ENCODE measurements at regions not wholly inside any gene's neighbourhood (a gene's known extent, or its start where the extent isn't known, plus 50 kb on each side); places are given as distances from the start of the nearest gene placed in this dataset.

GRCh38 chr4:23741681-23742191, 148.1 kb downstream of the PPARGC1A start:
- H3K27me3 ChIP-seq (ENCODE audit: control insufficient read depth in 4 of 4, insufficient read depth in 4 of 4, low read length in 3 of 4): no peaks in the 10 kb centered on the region
- H3K9me3 ChIP-seq (ENCODE audit: control insufficient read depth in 4 of 4, low read length in 3 of 4): peaks cover 0 to 8% (median 5%) of the 10 kb centered on the region in 4 donors
- H3K36me3 ChIP-seq (ENCODE audit: control insufficient read depth in 4 of 4, insufficient read depth in 3 of 4, low read depth in 1 of 4, low read length in 3 of 4): no peaks in the 10 kb centered on the region
- H3K27ac ChIP-seq (ENCODE audit: low read depth in 1 of 2, low read length in 2 of 2): no peak overlapping the region
- no peak for DNase-seq (ENCODE audit: low spot score)
- no peaks in the 10 kb centered on the region for H3K4me1 ChIP-seq (ENCODE audit: control insufficient read depth in 4 of 4, insufficient read depth in 4 of 4, low read length in 3 of 4)
- no peak overlapping the region for H3K4me3 ChIP-seq (ENCODE audit: low read depth in 1 of 3, low read length in 3 of 3)
- TF ChIP-seq TAF1 (conservative IDR thresholded peaks at IDR 0.05) (no peak), ZBTB33 (IDR thresholded peaks at IDR 0.05) (no peak), JUND (IDR thresholded peaks at IDR 0.05) (no peak), EGR1 (IDR thresholded peaks at IDR 0.05; ENCODE audit: low read depth in 2 of 2) (no peak), GABPA (IDR thresholded peaks at IDR 0.05 in 1 of 2, conservative IDR thresholded peaks at IDR 0.05 in 1 of 2) (no peak), HNF4G (IDR thresholded peaks at IDR 0.05) (no peak), SP1 (IDR thresholded peaks at IDR 0.05) (no peak), HNF4A (conservative IDR thresholded peaks at IDR 0.05) (no peak)
- H3K9ac ChIP-seq (ENCODE audit: low read depth in 1 of 2, low read length in 2 of 2): no peak overlapping the region

DNA sequence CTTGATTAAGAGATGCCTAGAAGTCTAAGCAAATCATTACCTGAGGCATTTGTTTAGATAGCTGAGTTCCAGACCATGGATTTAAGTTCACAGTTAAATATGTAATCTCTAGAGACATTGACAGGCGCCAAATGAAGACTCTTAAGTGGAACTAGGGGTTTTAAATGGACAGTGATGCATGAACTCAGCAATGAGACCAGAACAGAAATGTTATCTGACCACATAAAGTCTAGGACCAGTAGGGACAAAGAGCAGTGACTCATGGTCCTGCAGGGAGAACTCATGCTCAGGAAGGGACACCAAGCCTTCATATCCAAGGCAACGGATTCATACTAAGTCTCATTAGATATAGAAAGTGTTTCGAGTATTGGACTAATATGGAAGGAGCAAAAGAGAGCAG, 152.3 kb downstream of the PPARGC1A start:
- WGBS: 80% methylated on average over 3 of the region's 3 CpGs
- Histone ChIP-seq H3K9me3 (ENCODE audit: control insufficient read depth in 4 of 4, low read length in 3 of 4) (no peaks in the 10 kb centered on the region), H3K27ac (ENCODE audit: low read depth in 1 of 2, low read length in 2 of 2) (no peak overlapping the region), H3K4me3 (ENCODE audit: low read depth in 1 of 3, low read length in 3 of 3) (no peak overlapping the region), H3K27me3 (ENCODE audit: control insufficient read depth in 4 of 4, insufficient read depth in 4 of 4, low read length in 3 of 4) (no peaks in the 10 kb centered on the region), H3K9ac (ENCODE audit: low read depth in 1 of 2, low read length in 2 of 2) (no peak overlapping the region), H3K36me3 (ENCODE audit: control insufficient read depth in 4 of 4, insufficient read depth in 3 of 4, low read depth in 1 of 4, low read length in 3 of 4) (no peaks in the 10 kb centered on the region), H3K4me1 (ENCODE audit: control insufficient read depth in 4 of 4, insufficient read depth in 4 of 4, low read length in 3 of 4) (no peaks in the 10 kb centered on the region)
- no peak for DNase-seq (ENCODE audit: low spot score)
- TF ChIP-seq FOXA1 (IDR thresholded peaks at IDR 0.05): no peak
- TF ChIP-seq RAD21 (IDR thresholded peaks at IDR 0.05): no peak
- no peak for TF ChIP-seq HNF4G (IDR thresholded peaks at IDR 0.05)
- no peak for TF ChIP-seq EGR1 (IDR thresholded peaks at IDR 0.05; ENCODE audit: low read depth in 2 of 2)
- TF ChIP-seq ZBTB33 (IDR thresholded peaks at IDR 0.05): no peak
- TF ChIP-seq TAF1 (conservative IDR thresholded peaks at IDR 0.05): no peak
- no peak for TF ChIP-seq SP1 (IDR thresholded peaks at IDR 0.05)
- no peak for TF ChIP-seq YY1 (IDR thresholded peaks at IDR 0.05)
- TF ChIP-seq, protein P1, sequence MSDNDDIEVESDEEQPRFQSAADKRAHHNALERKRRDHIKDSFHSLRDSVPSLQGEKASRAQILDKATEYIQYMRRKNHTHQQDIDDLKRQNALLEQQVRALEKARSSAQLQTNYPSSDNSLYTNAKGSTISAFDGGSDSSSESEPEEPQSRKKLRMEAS (IDR thresholded peaks at IDR 0.05): no peak
- no peak for TF ChIP-seq CTCF (IDR thresholded peaks at IDR 0.05; ENCODE audit: low read depth, low read length, missing input control)
- no peak for TF ChIP-seq RXRA (IDR thresholded peaks at IDR 0.05)
- TF ChIP-seq HNF4A (conservative IDR thresholded peaks at IDR 0.05): no peak
- no peak for TF ChIP-seq NR2F2 (IDR thresholded peaks at IDR 0.05)
- no peak for TF ChIP-seq GABPA (IDR thresholded peaks at IDR 0.05 in 1 of 2, conservative IDR thresholded peaks at IDR 0.05 in 1 of 2)
- TF ChIP-seq, protein P2, sequence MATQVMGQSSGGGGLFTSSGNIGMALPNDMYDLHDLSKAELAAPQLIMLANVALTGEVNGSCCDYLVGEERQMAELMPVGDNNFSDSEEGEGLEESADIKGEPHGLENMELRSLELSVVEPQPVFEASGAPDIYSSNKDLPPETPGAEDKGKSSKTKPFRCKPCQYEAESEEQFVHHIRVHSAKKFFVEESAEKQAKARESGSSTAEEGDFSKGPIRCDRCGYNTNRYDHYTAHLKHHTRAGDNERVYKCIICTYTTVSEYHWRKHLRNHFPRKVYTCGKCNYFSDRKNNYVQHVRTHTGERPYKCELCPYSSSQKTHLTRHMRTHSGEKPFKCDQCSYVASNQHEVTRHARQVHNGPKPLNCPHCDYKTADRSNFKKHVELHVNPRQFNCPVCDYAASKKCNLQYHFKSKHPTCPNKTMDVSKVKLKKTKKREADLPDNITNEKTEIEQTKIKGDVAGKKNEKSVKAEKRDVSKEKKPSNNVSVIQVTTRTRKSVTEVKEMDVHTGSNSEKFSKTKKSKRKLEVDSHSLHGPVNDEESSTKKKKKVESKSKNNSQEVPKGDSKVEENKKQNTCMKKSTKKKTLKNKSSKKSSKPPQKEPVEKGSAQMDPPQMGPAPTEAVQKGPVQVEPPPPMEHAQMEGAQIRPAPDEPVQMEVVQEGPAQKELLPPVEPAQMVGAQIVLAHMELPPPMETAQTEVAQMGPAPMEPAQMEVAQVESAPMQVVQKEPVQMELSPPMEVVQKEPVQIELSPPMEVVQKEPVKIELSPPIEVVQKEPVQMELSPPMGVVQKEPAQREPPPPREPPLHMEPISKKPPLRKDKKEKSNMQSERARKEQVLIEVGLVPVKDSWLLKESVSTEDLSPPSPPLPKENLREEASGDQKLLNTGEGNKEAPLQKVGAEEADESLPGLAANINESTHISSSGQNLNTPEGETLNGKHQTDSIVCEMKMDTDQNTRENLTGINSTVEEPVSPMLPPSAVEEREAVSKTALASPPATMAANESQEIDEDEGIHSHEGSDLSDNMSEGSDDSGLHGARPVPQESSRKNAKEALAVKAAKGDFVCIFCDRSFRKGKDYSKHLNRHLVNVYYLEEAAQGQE (IDR thresholded peaks at IDR 0.05): no peak
- TF ChIP-seq JUND (IDR thresholded peaks at IDR 0.05): no peak
- TF ChIP-seq ATF3 (IDR thresholded peaks at IDR 0.05): no peak
- TF ChIP-seq FOXA2 (IDR thresholded peaks at IDR 0.05): no peak
